ENCODE measurements at regions not wholly inside any gene's neighbourhood (a gene's known extent, or its start where the extent isn't known, plus 50 kb on each side); places are given as distances from the start of the nearest gene placed in this dataset.

GRCh38 chr7:92969061-92969460, 132.7 kb upstream of the CDK6 start:
- no peak overlapping the region for H3K4me2 ChIP-seq (ENCODE audit: low read length)
- CTCF ChIA-PET (ENCODE audit: unreplicated experiment): no interaction called here
- H3K4me3 ChIP-seq (ENCODE audit: low read depth, low read length, poor library complexity, severe bottlenecking): no peak overlapping the region
- H3K4me1 ChIP-seq (ENCODE audit: insufficient read depth, low read length, poor library complexity, severe bottlenecking): no peaks in the 10 kb centered on the region
- no peaks in the 10 kb centered on the region for H3K9me2 ChIP-seq (ENCODE audit: insufficient read depth, low read length)
- intact Hi-C loops (cut with micrococcal nuclease; ENCODE audit: unreplicated experiment): no loop called here
- TF ChIP-seq EZH2phosphoT487 (IDR thresholded peaks at IDR 0.05; ENCODE audit: borderline replicate concordance, low read depth, low read length): no peak
- no peak for TF ChIP-seq CTCF (conservative IDR thresholded peaks at IDR 0.05; ENCODE audit: low read length)
- POLR2A ChIA-PET: interaction anchor here (0.6 to 0.7 kb wide), 2 partner anchors 54 to 317 kb away, joined by 4 read pairs; no protein-coding TSS in a partner anchor
- no peaks in the 10 kb centered on the region for H3K36me3 ChIP-seq (ENCODE audit: insufficient read depth, low read length)
- H4K20me1 ChIP-seq (ENCODE audit: insufficient read depth, low read length): no peaks in the 10 kb centered on the region
- no peaks in the 10 kb centered on the region for H3K9me3 ChIP-seq (ENCODE audit: low read length)
- H3K27ac ChIP-seq (ENCODE audit: low read depth, low read length, poor library complexity, severe bottlenecking): no peak overlapping the region
- H3K79me2 ChIP-seq (ENCODE audit: insufficient read depth, low read depth, low read length): no peaks in the 10 kb centered on the region
- H2AFZ ChIP-seq (ENCODE audit: low read length): no peak overlapping the region
- DNase-seq (ENCODE audit: low spot score): no peak
- no TSS peak for BruUV-seq (replicated peaks)

GRCh38 chr7:92968502-92968901, 132.1 kb upstream of the CDK6 start:
- CTCF ChIA-PET (ENCODE audit: unreplicated experiment): no interaction called here
- Histone ChIP-seq H3K4me3 (ENCODE audit: low read depth, low read length, poor library complexity, severe bottlenecking) (no peak overlapping the region), H3K79me2 (ENCODE audit: insufficient read depth, low read depth, low read length) (no peaks in the 10 kb centered on the region), H3K4me1 (ENCODE audit: insufficient read depth, low read length, poor library complexity, severe bottlenecking) (no peaks in the 10 kb centered on the region), H3K36me3 (ENCODE audit: insufficient read depth, low read length) (no peaks in the 10 kb centered on the region), H4K20me1 (ENCODE audit: insufficient read depth, low read length) (no peaks in the 10 kb centered on the region), H3K27ac (ENCODE audit: low read depth, low read length, poor library complexity, severe bottlenecking) (no peak overlapping the region), H3K9me2 (ENCODE audit: insufficient read depth, low read length) (no peaks in the 10 kb centered on the region), H3K9me3 (ENCODE audit: low read length) (no peaks in the 10 kb centered on the region), H3K4me2 (ENCODE audit: low read length) (no peak overlapping the region), H2AFZ (ENCODE audit: low read length) (no peak overlapping the region)
- intact Hi-C loops (cut with micrococcal nuclease; ENCODE audit: unreplicated experiment): no loop called here
- DNase-seq (ENCODE audit: low spot score): no peak
- BruUV-seq (replicated peaks): no TSS peak
- TF ChIP-seq EZH2phosphoT487 (IDR thresholded peaks at IDR 0.05; ENCODE audit: borderline replicate concordance, low read depth, low read length) (no peak), CTCF (conservative IDR thresholded peaks at IDR 0.05; ENCODE audit: low read length) (no peak)
- POLR2A ChIA-PET: no interaction called here

- Histone ChIP-seq H3K9me2 (ENCODE audit: insufficient read depth, low read length) (no peaks in the 10 kb centered on the region), H3K4me2 (ENCODE audit: low read length) (no peak overlapping the region), H3K4me1 (ENCODE audit: insufficient read depth, low read length, poor library complexity, severe bottlenecking) (no peaks in the 10 kb centered on the region), H3K79me2 (ENCODE audit: insufficient read depth, low read depth, low read length) (no peaks in the 10 kb centered on the region), H3K36me3 (ENCODE audit: insufficient read depth, low read length) (no peaks in the 10 kb centered on the region), H3K27ac (ENCODE audit: low read depth, low read length, poor library complexity, severe bottlenecking) (no peak overlapping the region), H3K9me3 (ENCODE audit: low read length) (no peaks in the 10 kb centered on the region), H4K20me1 (ENCODE audit: insufficient read depth, low read length) (no peaks in the 10 kb centered on the region), H3K4me3 (ENCODE audit: low read depth, low read length, poor library complexity, severe bottlenecking) (no peak overlapping the region), H2AFZ (ENCODE audit: low read length) (no peak overlapping the region)
- BruUV-seq (replicated peaks): no TSS peak
- TF ChIP-seq EZH2phosphoT487 (IDR thresholded peaks at IDR 0.05; ENCODE audit: borderline replicate concordance, low read depth, low read length): no peak
- TF ChIP-seq CTCF (conservative IDR thresholded peaks at IDR 0.05; ENCODE audit: low read length): no peak
- ChIA-PET CTCF (ENCODE audit: unreplicated experiment) (no interaction called here), POLR2A (interaction anchor here (0.7 kb wide), 1 partner anchor 918 kb away, joined by 3 read pairs; no protein-coding TSS in a partner anchor)
- DNase-seq (ENCODE audit: low spot score): no peak
- intact Hi-C loops (cut with micrococcal nuclease; ENCODE audit: unreplicated experiment): no loop called here
These were observed 130.9 kb upstream of the CDK6 start for GRCh38 chr7:92967238-92967637.
